CD4-positive, alpha-beta T cell treated with Interferon gamma for 1 hour (primary cell): ENCODE measurements at regions not wholly inside any gene's neighbourhood (a gene's known extent, or its start where the extent isn't known, plus 50 kb on each side); places are given as distances from the start of the nearest gene placed in this dataset.
"Not testable (repeated sequence)": the region's sequence is repeated elsewhere in the genome, so short reads cannot be mapped to it uniquely, and the experiment has no call there.

Experiments used
- DNase-seq: peaks from one replicate; pipeline ENCODE4 v3.0.0-alpha.2; 2020

DNA sequence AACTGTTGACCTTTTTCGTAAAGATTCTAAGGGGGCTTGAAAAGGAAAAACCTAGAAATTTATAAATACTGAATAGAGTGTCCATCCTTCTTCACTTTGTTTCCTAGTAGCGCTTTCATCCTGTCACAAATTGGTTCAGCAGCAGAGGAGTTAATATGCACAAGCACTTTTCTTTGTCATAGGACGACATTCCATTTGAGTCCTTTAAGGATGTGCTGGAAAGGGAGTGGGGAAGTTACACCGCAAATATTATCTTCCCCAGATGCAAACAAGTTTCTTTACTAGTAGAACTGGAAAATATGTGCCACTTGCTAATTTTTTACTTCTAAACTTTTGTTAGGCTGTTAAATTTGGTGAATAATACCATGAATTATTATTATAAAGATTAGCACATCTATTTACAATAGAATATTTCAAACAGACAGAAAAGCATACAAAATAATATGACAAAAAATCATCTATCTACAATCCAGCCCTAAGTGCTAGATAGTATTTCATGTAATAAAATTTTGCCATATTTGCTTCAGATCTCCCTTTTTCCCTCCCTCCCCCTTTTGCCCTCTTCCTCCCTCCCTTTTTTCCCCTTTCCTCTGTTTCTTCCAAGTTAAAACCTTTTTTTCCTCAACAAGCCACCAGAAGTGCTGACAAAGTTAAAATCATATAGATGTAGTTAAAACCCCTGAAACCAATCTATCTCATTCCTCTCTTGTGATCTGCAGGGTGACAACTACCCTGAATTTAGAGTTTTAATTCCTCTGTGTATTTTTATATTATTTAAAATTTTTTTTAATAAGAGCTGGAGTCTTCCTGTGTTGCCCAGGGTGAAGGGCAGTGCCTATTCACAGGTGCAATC lies 50.5 kb upstream of the MAP4K3 start:
- DNase-seq = no peak

DNA sequence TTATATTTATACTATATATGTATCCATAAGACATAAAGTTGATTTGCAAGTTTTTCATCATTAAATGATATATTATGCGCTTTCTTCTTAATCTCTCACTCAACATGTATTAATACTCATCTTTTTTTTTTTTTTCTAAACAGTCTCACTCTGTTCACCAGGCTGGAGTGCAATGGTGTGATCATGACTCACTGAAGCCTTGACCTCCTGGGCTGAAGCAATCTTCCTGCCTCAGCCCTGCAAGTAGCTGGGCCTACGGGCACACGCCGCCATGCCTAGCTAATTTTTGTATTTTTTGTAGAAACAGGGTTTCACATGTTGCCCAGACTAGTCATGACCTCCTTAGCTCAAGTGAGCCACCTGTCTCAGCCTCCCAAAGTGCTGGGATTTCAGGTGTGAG lies 51.4 kb upstream of the MAP4K3 start:
- peak; percentile 57 for DNase-seq

DNA sequence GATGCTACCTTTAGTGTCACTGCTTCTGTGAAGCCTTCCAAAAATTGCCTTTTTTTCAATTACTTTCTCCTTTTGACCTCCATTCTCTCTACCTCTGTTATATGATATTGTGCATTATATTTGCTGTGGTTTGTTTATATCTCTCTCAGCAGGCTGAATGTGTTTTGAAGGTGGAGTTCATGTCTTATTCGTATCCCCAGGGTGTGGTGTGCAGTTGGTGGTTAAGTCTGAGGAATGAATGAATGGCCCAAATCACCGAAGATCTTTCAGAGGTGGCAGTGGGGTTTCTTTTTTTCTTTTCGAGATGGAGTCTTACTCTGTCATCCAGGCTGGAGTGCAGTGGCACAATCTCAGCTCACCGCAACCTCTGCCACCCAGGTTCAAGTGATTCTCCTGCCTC lies 53.5 kb upstream of the MAP4K3 start:
- no peak for DNase-seq

DNA sequence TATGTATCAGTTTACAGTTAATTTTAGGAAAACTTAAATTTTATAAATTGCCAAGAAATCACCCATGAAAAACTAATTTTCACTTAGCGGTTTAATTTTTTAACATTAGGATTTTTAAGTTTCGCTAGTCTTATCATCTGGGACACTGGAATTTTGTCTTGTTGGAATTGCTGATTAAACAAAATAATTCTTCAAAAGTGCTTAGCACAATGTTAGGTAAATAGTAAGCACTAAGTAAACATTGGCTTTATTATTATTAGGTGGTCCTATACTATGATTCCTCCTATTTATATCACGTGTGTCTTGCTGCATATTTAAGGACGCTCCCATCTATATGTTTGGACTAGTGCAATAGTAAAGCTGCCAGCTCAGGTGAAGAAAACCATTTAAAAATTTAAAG lies 54.6 kb upstream of the MAP4K3 start:
- DNase-seq = no peak

DNA sequence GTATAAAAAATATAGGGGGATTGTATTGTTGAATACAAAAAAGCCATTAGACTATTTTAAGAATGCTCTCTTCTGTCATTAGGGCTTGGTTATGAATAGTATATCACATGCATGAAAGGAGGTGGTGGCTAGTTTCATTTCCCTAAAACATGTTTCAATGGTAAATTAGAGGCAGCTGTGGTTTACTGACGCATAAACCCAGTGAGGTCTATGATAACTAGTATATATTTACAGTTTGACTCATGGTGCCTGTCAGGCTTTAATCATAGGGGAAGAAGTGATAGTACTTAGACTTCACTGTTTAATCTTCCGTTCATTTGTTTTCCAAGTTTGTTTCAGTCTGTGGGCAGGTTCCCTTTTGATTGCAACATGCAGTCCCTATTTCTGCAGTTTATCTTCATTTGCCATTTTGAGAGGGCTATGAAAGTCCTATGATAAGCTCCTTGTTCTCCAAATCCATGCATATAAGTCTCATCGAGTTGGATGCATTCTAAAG lies 55.1 kb upstream of the MAP4K3 start:
- DNase-seq = peak; percentile 19

DNA sequence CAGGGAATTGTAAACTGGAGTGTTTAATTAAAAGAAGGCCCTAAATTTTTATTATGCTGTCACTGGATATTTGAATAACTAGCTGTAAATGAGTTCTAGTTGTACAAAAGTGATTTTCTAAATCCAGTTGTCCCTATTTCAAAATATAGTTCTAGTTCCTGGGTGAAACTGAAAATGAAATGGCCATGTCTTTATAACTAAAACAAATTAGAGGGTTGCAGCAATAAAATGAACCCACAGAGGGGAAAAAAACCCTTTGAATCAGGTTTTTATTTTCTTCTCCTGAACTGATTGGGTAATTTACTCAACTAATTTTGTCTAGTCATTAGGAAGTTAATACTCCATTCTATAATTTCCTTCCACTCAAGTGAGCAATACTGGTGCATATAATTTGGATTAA lies 55.6 kb upstream of the MAP4K3 start:
- no peak for DNase-seq

DNA sequence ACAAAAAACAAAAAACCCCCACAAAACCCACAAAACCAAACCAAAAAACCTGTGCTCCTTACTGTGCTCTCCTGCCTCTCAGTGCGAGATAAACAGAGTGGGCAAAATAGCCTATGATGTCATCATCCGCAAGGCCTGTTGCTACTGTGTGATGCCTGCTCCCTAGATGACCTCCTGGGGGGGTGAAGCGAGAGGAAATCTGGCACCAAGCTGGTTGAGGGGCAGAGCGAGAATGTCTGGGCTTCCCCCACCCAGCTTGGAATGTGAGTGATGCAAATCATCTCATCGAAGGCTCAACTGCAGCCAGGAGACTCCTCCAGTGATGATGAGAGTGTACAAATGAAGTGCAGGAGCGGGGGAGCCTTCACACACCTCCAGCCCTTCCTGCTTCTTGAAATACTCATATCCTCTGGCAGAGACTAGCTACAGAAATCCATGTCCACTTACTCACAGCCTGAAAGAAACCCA lies 57.7 kb upstream of the MAP4K3 start:
- DNase-seq = peak; percentile 14

DNA sequence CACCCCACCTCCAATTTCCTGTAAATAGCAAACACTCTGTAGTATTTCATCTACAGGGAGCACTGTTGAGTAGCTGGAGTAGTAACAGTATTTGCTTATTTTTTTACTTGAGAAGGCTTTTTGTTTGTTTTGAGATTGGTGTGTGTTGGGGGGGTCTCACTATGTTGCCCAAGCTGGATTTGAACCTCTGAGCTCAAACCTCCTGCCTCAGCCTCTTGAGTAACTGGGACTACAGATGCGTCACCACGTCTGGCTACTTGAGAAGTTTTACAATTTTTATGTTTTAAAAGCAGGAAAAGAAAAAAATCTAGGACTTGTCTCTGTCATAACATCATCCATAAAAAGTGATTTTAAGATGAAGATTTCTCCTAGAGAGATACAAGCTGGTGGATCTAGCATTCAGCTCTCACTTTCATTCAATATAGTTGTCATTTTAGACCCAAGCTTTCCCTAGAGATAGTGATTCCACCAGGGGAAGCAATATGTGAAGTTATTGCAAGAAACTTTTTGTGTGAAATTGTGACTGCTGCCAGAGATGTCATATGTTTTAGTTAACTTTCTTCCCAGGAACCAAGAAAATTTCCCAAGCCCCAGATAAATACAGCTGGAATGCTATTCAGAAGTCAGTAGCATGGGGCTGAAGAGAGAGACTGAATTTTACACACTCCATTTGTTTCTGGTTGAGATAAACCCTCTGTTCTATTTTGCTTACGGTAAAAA lies 60.2 kb upstream of the MAP4K3 start:
- no peak for DNase-seq

DNA sequence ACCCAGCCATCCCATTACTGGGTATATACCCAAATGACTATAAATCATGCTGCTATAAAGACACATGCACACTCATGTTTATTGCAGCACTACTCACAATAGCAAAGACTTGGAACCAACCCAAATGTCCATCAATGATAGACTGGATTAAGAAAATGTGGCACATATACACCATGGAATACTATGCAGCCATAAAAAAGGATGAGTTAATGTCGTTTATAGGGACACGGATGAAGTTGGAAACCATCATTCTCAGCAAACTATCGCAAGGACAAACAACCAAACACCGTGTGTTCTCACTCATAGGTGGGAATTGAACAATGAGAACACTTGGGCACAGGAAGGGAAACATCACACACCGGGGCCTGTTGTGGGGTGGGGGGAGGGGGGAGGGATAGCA lies 61.1 kb upstream of the MAP4K3 start:
- DNase-seq = not testable (repeated sequence)

DNA sequence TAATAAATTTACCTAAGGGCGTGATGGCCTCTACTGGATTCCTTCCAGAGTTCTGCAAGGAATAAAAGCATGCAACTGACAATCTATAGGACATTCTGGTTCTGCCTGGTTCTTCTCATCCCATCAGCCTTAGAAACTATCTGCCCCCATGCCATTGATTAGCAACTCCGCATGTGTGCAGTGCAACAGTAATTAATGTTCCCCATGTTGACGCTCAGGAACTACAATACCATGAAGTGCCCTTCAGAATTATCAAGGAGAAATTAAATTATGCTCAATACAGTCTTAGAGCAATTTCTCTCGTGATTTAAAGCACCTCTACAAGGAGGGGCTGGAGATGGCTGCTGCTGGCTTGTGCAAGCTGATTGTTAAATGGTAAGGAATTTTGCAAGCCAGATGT lies 61.7 kb upstream of the MAP4K3 start:
- DNase-seq = no peak

DNA sequence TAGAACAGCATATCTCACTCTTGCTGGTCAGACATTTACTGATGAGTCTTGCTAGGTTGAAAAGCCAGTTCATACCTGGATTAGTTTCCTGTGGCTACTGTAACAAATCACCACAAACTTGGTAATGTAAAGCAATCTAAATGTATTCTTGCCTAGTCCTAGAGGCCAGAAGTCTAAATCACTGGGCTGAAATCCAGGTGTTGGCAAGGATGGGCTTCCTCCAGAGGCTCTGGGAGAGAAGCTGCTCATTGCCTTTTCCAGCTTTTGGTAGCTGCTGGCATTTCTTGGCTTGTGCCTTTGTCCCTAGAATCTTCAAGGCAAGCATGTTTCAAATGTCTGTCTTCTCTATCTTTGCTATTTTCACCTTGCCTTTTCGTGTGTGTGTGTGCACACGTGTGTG lies 62.3 kb upstream of the MAP4K3 start:
- DNase-seq = no peak

DNA sequence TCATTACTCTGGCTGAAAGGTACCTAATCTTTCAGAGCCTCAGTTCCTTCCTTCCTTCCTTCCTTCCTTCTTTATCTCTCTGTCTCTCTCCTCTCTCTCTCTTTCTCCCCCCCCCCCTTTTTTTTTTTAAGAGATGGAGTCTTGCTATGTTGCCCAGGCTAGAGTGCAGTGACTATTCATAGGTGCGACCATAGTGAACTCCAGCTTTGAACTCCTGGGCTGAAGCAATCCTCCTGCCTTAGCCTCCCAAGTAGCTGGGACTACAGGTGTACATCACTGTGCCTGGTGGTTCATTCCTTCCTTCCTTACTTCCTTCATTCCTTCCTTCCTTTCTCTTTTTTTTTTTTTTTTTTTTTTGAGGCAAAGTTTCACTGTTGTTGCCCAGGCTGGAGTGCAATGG lies 64.3 kb upstream of the MAP4K3 start:
- no peak for DNase-seq

DNA sequence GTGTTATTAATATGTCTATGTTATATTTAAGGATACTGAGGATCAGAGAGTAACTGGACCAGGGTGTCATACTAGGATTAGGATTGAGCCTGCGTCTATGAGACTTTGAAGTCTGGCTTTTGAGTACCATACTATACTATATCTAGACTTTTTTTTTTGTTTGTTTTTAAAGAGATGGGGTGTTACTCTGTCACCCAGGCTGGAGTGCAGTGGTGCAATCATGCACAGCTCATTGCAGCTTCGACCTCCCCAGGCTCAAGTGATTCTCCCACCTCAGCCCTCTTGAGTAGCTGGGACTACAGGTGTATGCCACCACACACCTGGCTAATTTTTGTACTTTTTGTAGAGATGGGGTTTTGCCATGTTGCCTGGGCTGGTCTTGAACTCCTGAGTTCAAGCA lies 66.2 kb upstream of the MAP4K3 start:
- no peak for DNase-seq

DNA sequence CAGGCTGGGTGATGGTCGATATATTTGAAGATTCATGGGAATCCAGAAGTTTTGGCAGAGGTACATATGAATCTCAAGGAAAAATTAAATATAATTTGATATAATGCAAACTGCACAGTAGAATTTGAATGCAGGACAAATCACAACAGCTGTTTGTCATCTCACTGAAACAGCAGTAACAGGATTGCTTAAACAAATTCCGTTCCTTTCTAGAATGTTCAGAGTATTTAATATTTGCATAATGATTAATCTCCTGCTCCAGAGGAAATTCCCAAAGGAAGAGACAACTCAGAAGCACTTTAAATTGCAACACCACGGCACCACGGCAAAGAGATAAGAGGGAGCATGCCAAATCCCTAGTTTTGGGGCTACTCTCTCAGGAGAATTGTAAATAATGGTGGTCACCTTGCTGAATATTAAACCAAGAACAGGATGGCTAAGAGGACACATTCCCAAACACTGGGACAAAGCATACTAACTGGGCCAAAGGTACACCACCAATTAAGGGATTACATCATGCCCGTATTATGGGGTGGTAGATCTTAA lies 67.8 kb upstream of the MAP4K3 start:
- no peak for DNase-seq

DNA sequence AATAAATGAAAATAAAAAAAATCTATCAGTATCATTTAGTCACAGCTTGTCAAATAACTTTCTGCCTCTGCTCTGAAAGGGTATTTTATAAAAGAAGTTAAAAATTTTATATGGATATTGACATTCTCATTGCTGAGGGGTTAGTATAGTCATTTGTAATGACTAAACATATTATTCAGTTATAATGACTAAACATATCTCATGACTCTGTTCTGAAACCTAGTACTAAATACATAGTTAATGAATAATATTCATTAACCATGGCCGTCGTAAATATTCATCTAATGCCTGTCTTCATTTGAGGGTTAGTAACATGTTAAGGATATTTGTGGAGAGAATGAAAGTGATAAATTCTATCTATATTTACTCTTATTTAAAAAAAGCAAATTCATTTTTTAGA lies 69.1 kb upstream of the MAP4K3 start:
- no peak for DNase-seq

DNA sequence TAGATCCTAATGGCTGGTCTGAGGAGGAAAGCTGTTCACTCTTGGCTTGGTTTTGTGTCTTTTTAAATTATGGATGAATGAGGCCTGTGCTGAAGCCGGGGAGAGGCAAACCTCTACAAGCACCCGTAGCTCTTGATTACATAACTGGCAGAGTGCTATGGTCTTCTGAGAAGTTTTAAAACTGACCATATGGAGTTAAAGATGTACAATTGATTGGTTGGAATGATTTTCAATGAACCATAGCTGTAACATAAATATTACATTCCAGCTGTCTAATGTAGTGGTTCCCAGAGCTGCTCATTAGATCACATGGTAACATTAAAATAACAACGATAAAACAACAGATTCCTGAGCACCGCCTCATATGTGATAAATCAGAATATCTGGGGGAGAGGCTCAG lies 71.1 kb upstream of the MAP4K3 start:
- no peak for DNase-seq

DNA sequence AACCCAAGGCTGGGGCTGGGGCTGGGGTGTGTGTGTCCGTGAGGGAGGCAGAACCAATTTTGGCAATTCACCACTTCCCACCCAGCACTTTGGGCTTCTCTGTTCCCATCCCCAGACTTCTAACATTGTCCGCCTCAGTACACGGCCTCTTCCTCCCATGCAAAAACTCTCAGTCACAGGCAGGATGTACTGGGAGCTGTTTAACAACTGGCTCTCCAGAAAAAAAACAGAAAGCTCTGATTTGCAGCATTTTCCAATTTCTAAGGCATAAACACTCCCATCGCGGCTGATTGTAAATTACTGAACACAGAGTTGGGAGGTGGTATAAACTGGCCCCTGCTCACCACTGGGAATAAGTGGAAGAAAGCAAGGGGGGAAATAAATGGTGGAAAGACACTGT lies 73.1 kb upstream of the MAP4K3 start:
- DNase-seq = no peak

DNA sequence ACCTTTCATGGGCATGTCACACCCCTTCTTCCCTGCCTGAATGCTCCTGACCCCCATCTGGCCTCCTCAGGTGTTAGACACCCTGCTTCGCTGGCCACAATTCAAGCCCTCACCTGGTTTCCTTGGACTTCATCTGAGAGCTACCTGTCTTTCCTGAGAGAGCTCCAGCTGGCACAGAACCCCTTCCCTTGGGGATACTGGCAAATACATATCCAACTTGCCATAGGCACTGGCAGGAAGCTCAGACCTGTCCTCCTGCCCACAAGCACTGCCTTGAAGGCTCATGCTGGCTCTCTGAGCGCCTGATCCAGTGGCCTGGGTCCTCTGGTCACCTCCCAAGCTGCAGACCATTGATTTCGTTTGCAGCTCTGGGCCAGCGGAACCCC lies 74.1 kb upstream of the MAP4K3 start:
- no peak for DNase-seq

DNA sequence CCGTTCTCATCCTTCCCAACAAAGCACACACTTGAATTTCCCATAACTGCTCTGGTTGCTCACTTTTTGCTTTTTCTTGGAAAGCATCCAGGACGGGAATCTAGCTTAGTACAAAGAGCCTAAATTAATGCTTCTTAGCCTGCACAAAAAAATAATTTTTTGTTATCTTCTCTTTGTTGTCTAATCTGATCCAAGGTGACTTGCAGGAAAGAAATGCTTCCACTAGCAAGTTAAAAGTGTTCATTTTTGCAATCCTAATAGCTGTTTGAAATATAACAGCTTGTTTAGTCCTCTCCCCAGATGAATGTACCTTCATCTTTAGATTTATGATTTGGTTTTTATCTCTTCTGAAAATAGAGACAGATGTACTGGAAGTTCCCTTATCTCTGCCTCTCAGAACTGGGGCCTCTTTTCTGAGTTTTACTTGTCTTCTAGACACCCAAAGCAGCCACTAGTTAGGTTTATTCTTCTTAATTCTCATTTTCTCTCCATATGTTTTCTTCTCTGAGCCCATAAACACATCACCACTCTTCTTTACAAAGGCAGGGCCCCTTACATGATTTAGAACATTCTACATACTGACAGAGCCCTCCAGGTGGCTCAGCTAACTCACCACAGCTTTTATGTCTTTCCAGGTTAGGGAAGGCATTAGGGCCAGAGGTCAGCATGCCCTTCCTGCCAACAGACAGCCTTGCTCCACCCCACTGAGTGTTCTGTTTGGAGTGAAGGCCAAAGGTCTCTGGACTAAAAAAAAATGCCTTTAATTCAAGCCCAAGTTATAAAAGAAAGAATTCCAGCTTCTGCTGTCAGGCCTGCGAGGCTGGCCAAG lies 74.7 kb upstream of the MAP4K3 start:
- DNase-seq = no peak

DNA sequence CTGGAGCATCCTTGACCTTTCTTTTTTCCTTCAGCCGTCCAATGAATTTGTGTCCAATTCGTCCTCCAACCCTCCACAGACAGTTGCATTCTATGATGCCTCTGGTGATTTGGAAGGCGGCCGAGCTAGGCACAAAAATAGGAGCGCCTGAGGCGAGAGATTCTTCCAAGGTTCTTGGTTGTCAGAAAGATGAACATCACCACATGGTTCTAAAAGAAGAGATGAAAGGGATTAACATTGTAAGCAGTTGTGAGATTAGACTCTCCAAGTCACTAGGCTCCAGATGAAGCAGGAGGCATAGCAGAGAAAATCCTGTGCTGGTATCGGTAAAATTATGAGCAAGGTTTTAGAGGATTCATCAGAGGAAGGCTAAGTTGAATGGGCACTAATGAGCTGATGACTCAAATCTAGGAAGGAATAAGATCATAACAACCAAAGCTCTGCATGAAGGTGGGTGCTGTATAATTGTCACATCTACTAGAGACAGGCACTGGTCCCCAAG lies 75.4 kb upstream of the MAP4K3 start:
- no peak for DNase-seq

DNA sequence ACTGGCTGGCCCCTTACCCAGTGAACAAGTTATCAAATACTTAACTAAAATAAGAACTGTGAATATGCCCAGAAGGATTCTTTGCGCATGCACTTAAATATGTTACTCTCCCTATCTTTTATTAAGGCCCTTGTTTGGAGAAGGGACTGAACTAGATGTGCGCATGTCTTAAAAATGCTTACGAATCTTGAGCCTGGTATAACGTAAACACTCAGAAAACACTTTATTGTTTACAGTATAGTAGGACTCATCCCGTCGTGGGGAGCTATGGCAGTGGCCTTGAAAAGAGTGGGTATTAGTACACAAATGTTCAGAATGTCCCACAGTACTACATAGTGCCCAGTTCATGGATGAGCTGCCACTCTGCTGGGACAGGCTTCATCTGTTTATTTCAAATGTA lies 75.9 kb upstream of the MAP4K3 start:
- no peak for DNase-seq

DNA sequence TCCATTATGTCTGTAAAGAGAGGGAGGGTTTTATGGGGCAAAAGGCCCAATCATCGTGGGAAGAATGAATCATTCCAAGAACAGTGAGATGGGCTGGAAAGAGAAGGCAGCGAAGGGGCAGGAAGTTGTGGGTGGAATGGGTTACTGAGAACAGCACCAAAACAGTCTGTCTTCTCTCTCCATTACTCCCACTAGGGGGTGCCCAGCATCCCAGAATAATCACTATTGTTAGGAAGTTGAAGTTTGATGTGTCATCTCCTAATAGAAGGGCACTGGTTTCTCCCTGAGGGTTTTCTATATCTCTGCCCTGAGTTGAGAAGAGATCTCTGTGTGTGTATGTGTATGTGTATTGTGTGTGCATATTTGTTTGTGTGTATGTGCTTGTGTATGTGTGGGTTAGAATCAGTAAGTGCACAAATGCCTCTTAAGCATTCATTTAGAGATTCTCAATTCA lies 76.6 kb upstream of the MAP4K3 start:
- DNase-seq = no peak

DNA sequence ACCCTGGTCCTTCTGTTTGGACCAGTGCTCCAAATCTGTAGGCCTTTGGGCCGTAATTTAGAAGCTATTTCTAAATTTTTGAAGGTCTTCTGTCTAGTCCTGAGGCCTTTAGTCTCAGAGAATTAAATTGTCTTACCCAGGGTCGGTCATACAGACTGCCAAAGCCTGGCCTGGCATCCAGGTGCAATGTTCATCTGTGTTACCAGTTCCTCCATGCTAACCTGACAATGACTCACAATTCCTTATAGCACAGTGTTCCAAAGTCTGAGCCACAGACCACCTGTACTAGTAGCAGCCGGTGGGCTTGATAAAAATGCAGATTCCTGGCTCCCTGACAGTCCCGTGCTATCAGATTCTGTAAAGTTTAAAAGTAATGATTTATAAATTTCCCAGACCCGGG lies 77.7 kb upstream of the MAP4K3 start:
- DNase-seq = no peak
